ENCODE measurements at regions not wholly inside any gene's neighbourhood (a gene's known extent, or its start where the extent isn't known, plus 50 kb on each side); places are given as distances from the start of the nearest gene placed in this dataset.
"Not testable (repeated sequence)": the region's sequence is repeated elsewhere in the genome, so short reads cannot be mapped to it uniquely, and the experiment has no call there.

GRCh38 chr4:174405923-174406322 is 116.4 kb downstream of the HPGD start:
- Histone ChIP-seq H3K4me1 (ENCODE audit: insufficient read depth, low read length) (no peaks in the 10 kb centered on the region), H3K27ac (ENCODE audit: low read depth, low read length) (no peak overlapping the region), H3K27me3 (ENCODE audit: insufficient read depth, low read length, poor library complexity, severe bottlenecking) (no peaks in the 10 kb centered on the region), H3K9me3 (ENCODE audit: low read length) (no peaks in the 10 kb centered on the region), H3K36me3 (ENCODE audit: insufficient read depth, low read length) (no peaks in the 10 kb centered on the region), H3K4me3 (ENCODE audit: low read length) (no peak overlapping the region)
- Mint-ChIP-seq H3K27ac (no peak overlapping the region), H3K9me3 (peaks cover 0 to 6% (median 0%) of the 10 kb centered on the region in 5 donors), H3K4me1 (no peaks in the 10 kb centered on the region), H3K36me3 (no peaks in the 10 kb centered on the region), H3K4me3 (no peak overlapping the region), H3K27me3 (peaks cover 0 to 1% of the 10 kb centered on the region in 2 donors)
- ChIA-PET CTCF (no interaction called here), POLR2A (no interaction called here)
- no peak for DNase-seq

GRCh38 chr4:174404677-174405076 is 117.6 kb downstream of the HPGD start:
- POLR2A ChIA-PET = no interaction called here

GRCh38 chr4:174403177-174403543 is 119.1 kb downstream of the HPGD start:
- ChIA-PET POLR2A (no interaction called here), CTCF (no interaction called here)

More at GRCh38 chr4:174404677-174405076, 117.6 kb downstream of the HPGD start:
- Mint-ChIP-seq H3K9me3 (peaks cover 0 to 3% (median 0%) of the 10 kb centered on the region in 5 donors), H3K27ac (no peak overlapping the region), H3K27me3 (peaks cover 0 to 1% of the 10 kb centered on the region in 2 donors), H3K4me1 (no peaks in the 10 kb centered on the region), H3K4me3 (no peak overlapping the region), H3K36me3 (no peaks in the 10 kb centered on the region)
- Histone ChIP-seq H3K4me1 (ENCODE audit: insufficient read depth, low read length) (no peaks in the 10 kb centered on the region), H3K4me3 (ENCODE audit: low read length) (no peak overlapping the region), H3K27ac (ENCODE audit: low read depth, low read length) (no peak overlapping the region), H3K9me3 (ENCODE audit: low read length) (no peaks in the 10 kb centered on the region), H3K27me3 (ENCODE audit: insufficient read depth, low read length, poor library complexity, severe bottlenecking) (no peaks in the 10 kb centered on the region), H3K36me3 (ENCODE audit: insufficient read depth, low read length) (no peaks in the 10 kb centered on the region)
- DNase-seq = no peak
- CTCF ChIA-PET = no interaction called here

GRCh38 chr4:174402470-174403176 is 118.9 kb downstream of the CEP44 start:
- Histone ChIP-seq H3K36me3 (ENCODE audit: insufficient read depth, low read length) (no peaks in the 10 kb centered on the region), H3K27ac (ENCODE audit: low read depth, low read length) (no peak overlapping the region), H3K4me1 (ENCODE audit: insufficient read depth, low read length) (no peaks in the 10 kb centered on the region), H3K27me3 (ENCODE audit: insufficient read depth, low read length, poor library complexity, severe bottlenecking) (no peaks in the 10 kb centered on the region), H3K9me3 (ENCODE audit: low read length) (no peaks in the 10 kb centered on the region), H3K4me3 (ENCODE audit: low read length) (no peak overlapping the region)
- Mint-ChIP-seq H3K27me3 (peaks cover 0 to 1% of the 10 kb centered on the region in 2 donors), H3K27ac (no peak overlapping the region), H3K9me3 (no peaks in the 10 kb centered on the region), H3K36me3 (no peaks in the 10 kb centered on the region), H3K4me3 (no peak overlapping the region), H3K4me1 (no peaks in the 10 kb centered on the region)
- DNase-seq = no peak
- CTCF ChIA-PET = no interaction called here
- POLR2A ChIA-PET = no interaction called here

More at GRCh38 chr4:174403177-174403543, 119.1 kb downstream of the HPGD start:
- DNase-seq = no peak
- H3K36me3 ChIP-seq (ENCODE audit: insufficient read depth, low read length) = no peaks in the 10 kb centered on the region
- H3K9me3 ChIP-seq (ENCODE audit: low read length) = no peaks in the 10 kb centered on the region
- Mint-ChIP-seq H3K4me3 (no peak overlapping the region), H3K4me1 (no peaks in the 10 kb centered on the region), H3K36me3 (no peaks in the 10 kb centered on the region), H3K27ac (no peak overlapping the region), H3K27me3 (peaks cover 0 to 1% of the 10 kb centered on the region in 2 donors), H3K9me3 (no peaks in the 10 kb centered on the region)
- no peak overlapping the region for H3K4me3 ChIP-seq (ENCODE audit: low read length)
- H3K27ac ChIP-seq (ENCODE audit: low read depth, low read length) = no peak overlapping the region
- H3K27me3 ChIP-seq (ENCODE audit: insufficient read depth, low read length, poor library complexity, severe bottlenecking) = no peaks in the 10 kb centered on the region
- H3K4me1 ChIP-seq (ENCODE audit: insufficient read depth, low read length) = no peaks in the 10 kb centered on the region

- no peaks in the 10 kb centered on the region for H3K36me3 ChIP-seq (ENCODE audit: insufficient read depth, low read length)
- no peaks in the 10 kb centered on the region for H3K27me3 ChIP-seq (ENCODE audit: insufficient read depth, low read length, poor library complexity, severe bottlenecking)
- ChIA-PET CTCF (no interaction called here), POLR2A (no interaction called here)
- peaks cover 0 to 1% of the 10 kb centered on the region in 2 donors for H3K27me3 Mint-ChIP-seq
- no peak overlapping the region for H3K4me3 ChIP-seq (ENCODE audit: low read length)
- H3K9me3 Mint-ChIP-seq = no peaks in the 10 kb centered on the region
- no peak overlapping the region for H3K27ac Mint-ChIP-seq
- H3K4me1 ChIP-seq (ENCODE audit: insufficient read depth, low read length) = no peaks in the 10 kb centered on the region
- no peak for DNase-seq
- H3K4me3 Mint-ChIP-seq = no peak overlapping the region
- H3K27ac ChIP-seq (ENCODE audit: low read depth, low read length) = no peak overlapping the region
- H3K9me3 ChIP-seq (ENCODE audit: low read length) = no peaks in the 10 kb centered on the region
- H3K4me1 Mint-ChIP-seq = no peaks in the 10 kb centered on the region
- H3K36me3 Mint-ChIP-seq = no peaks in the 10 kb centered on the region
Observed at GRCh38 chr4:174401471-174402130, 117.9 kb downstream of the CEP44 start.

GRCh38 chr4:174400603-174401302 is 117.0 kb downstream of the CEP44 start:
- H3K9me3 Mint-ChIP-seq; H3K36me3 ChIP-seq (ENCODE audit: insufficient read depth, low read length); H3K9me3 ChIP-seq (ENCODE audit: low read length); H3K4me3 Mint-ChIP-seq; H3K27ac ChIP-seq (ENCODE audit: low read depth, low read length); H3K27me3 ChIP-seq (ENCODE audit: insufficient read depth, low read length, poor library complexity, severe bottlenecking); DNase-seq; POLR2A ChIA-PET; CTCF ChIA-PET; H3K4me1 ChIP-seq (ENCODE audit: insufficient read depth, low read length); H3K27me3 Mint-ChIP-seq; H3K36me3 Mint-ChIP-seq; H3K4me3 ChIP-seq (ENCODE audit: low read length); H3K27ac Mint-ChIP-seq; H3K4me1 Mint-ChIP-seq: not testable (repeated sequence)

GRCh38 chr4:174398728-174399127 is 115.0 kb downstream of the CEP44 start:
- H3K36me3 Mint-ChIP-seq = no peaks in the 10 kb centered on the region
- DNase-seq = no peak
- ChIA-PET CTCF (no interaction called here), POLR2A (no interaction called here)
- H3K27me3 ChIP-seq (ENCODE audit: insufficient read depth, low read length, poor library complexity, severe bottlenecking) = no peaks in the 10 kb centered on the region
- no peak overlapping the region for H3K4me3 ChIP-seq (ENCODE audit: low read length)
- H3K9me3 Mint-ChIP-seq = no peaks in the 10 kb centered on the region
- H3K4me1 ChIP-seq (ENCODE audit: insufficient read depth, low read length) = no peaks in the 10 kb centered on the region
- no peaks in the 10 kb centered on the region for H3K36me3 ChIP-seq (ENCODE audit: insufficient read depth, low read length)
- no peak overlapping the region for H3K4me3 Mint-ChIP-seq
- H3K27ac Mint-ChIP-seq = no peak overlapping the region
- H3K27ac ChIP-seq (ENCODE audit: low read depth, low read length) = no peak overlapping the region
- no peaks in the 10 kb centered on the region for H3K9me3 ChIP-seq (ENCODE audit: low read length)
- peaks cover 0 to 1% of the 10 kb centered on the region in 2 donors for H3K27me3 Mint-ChIP-seq
- H3K4me1 Mint-ChIP-seq = no peaks in the 10 kb centered on the region

- Mint-ChIP-seq H3K4me1 (no peaks in the 10 kb centered on the region), H3K36me3 (no peaks in the 10 kb centered on the region), H3K27me3 (peaks cover 0 to 1% of the 10 kb centered on the region in 2 donors), H3K27ac (no peak overlapping the region), H3K9me3 (no peaks in the 10 kb centered on the region), H3K4me3 (no peak overlapping the region)
- Histone ChIP-seq H3K4me3 (ENCODE audit: low read length) (no peak overlapping the region), H3K4me1 (ENCODE audit: insufficient read depth, low read length) (no peaks in the 10 kb centered on the region), H3K9me3 (ENCODE audit: low read length) (no peaks in the 10 kb centered on the region), H3K27me3 (ENCODE audit: insufficient read depth, low read length, poor library complexity, severe bottlenecking) (no peaks in the 10 kb centered on the region), H3K27ac (ENCODE audit: low read depth, low read length) (no peak overlapping the region), H3K36me3 (ENCODE audit: insufficient read depth, low read length) (no peaks in the 10 kb centered on the region)
- CTCF ChIA-PET = no interaction called here
- DNase-seq = no peak
- POLR2A ChIA-PET = no interaction called here
Observed at GRCh38 chr4:174397366-174398155, 113.8 kb downstream of the CEP44 start.

All from CD8-positive, alpha-beta memory T cell (primary cell).